ENCODE measurements at regions not wholly inside any gene's neighbourhood (a gene's known extent, or its start where the extent isn't known, plus 50 kb on each side); places are given as distances from the start of the nearest gene placed in this dataset.

- TF ChIP-seq EZH2 (IDR thresholded peaks at IDR 0.05; ENCODE audit: borderline replicate concordance, low read depth, low read length, severe bottlenecking) (no peak), CTCF (IDR thresholded peaks at IDR 0.05; ENCODE audit: borderline replicate concordance, extremely low read depth, low read length, poor library complexity, severe bottlenecking) (no peak)
These were observed 144.9 kb downstream of the CHIC2 start for GRCh38 chr4:53919535-53919934.
